GM19239 (cell line): ENCODE measurements at regions not wholly inside any gene's neighbourhood (a gene's known extent, or its start where the extent isn't known, plus 50 kb on each side); places are given as distances from the start of the nearest gene placed in this dataset.
"Not testable (repeated sequence)": the region's sequence is repeated elsewhere in the genome, so short reads cannot be mapped to it uniquely, and the experiment has no call there.

Experiments
- DNase-seq: peaks from one replicate; pipeline ENCODE4 v3.0.0; 2011; ENCODE audit warnings: low spot score; ENCODE audit not compliant: insufficient read length
- FAIRE-seq: peaks from 2 replicates; lab custom pipeline; 2011; peaks lifted over from hg19 to GRCh38; lab: Jason Lieb, UNC

GRCh38 chr7:15143936-15144335 lies 241.4 kb upstream of the DGKB start:
- FAIRE-seq (no peak), DNase-seq (no peak)

GRCh38 chr7:15143121-15143520 lies 240.6 kb upstream of the DGKB start:
- DNase-seq: no peak

GRCh38 chr7:15140431-15140830 lies 237.9 kb upstream of the DGKB start:
- DNase-seq: no peak
- FAIRE-seq: no peak

More at GRCh38 chr7:15143121-15143520, 240.6 kb upstream of the DGKB start:
- no peak for FAIRE-seq

GRCh38 chr7:15131661-15132060 lies 229.1 kb upstream of the DGKB start:
- DNase-seq (no peak), FAIRE-seq (no peak)

GRCh38 chr7:15130666-15131541 lies 228.4 kb upstream of the DGKB start:
- FAIRE-seq (no peak), DNase-seq (no peak)

- DNase-seq (no peak), FAIRE-seq (no peak)
Measured at GRCh38 chr7:15128716-15129115, 226.2 kb upstream of the DGKB start.

- not testable (repeated sequence) for FAIRE-seq, DNase-seq
Measured at GRCh38 chr7:15126653-15127052, 224.1 kb upstream of the DGKB start.

GRCh38 chr7:15123901-15124300 lies 221.3 kb upstream of the DGKB start:
- FAIRE-seq (no peak), DNase-seq (no peak)

GRCh38 chr7:15113752-15114151 lies 211.2 kb upstream of the DGKB start:
- no peak for FAIRE-seq
- DNase-seq: no peak

GRCh38 chr7:15105711-15106110 lies 203.2 kb upstream of the DGKB start:
- FAIRE-seq (no peak), DNase-seq (no peak)

GRCh38 chr7:15104411-15105092 lies 202.0 kb upstream of the DGKB start:
- FAIRE-seq: no peak
- no peak for DNase-seq

- FAIRE-seq (no peak), DNase-seq (no peak)
Measured at GRCh38 chr7:15099074-15099473, 196.5 kb upstream of the DGKB start.

GRCh38 chr7:15096853-15097252 lies 194.3 kb upstream of the DGKB start:
- no peak for DNase-seq
- FAIRE-seq: no peak

GRCh38 chr7:15094989-15095388 lies 192.4 kb upstream of the DGKB start:
- FAIRE-seq (no peak), DNase-seq (no peak)

GRCh38 chr7:15087771-15088170 lies 185.2 kb upstream of the DGKB start:
- FAIRE-seq (no peak), DNase-seq (no peak)

GRCh38 chr7:15086862-15087261 lies 184.3 kb upstream of the DGKB start:
- no peak for FAIRE-seq
- no peak for DNase-seq

- no peak for FAIRE-seq
- no peak for DNase-seq
Measured at GRCh38 chr7:15086131-15086611, 183.6 kb upstream of the DGKB start.

GRCh38 chr7:15085366-15085765 lies 182.8 kb upstream of the DGKB start:
- FAIRE-seq (no peak), DNase-seq (no peak)

GRCh38 chr7:15084368-15084767 lies 181.8 kb upstream of the DGKB start:
- DNase-seq (no peak), FAIRE-seq (no peak)

- FAIRE-seq (no peak), DNase-seq (no peak)
Measured at GRCh38 chr7:15081891-15082290, 179.3 kb upstream of the DGKB start.

- FAIRE-seq (no peak), DNase-seq (no peak)
Measured at GRCh38 chr7:15073301-15073700, 170.8 kb upstream of the DGKB start.
